ENCODE measurements at regions not wholly inside any gene's neighbourhood (a gene's known extent, or its start where the extent isn't known, plus 50 kb on each side); places are given as distances from the start of the nearest gene placed in this dataset.
"Not testable (repeated sequence)": the region's sequence is repeated elsewhere in the genome, so short reads cannot be mapped to it uniquely, and the experiment has no call there.

GRCh38 chr1:81179242-81179641 lies 621.5 kb upstream of the ADGRL2 start:
- H2AFZ ChIP-seq = no peak overlapping the region
- no peaks in the 10 kb centered on the region for H3K27me3 ChIP-seq (replicated peaks; ENCODE audit: insufficient read depth)
- no peak overlapping the region for H3K4me2 ChIP-seq (ENCODE audit: unreplicated experiment)
- no peaks in the 10 kb centered on the region for H3F3A ChIP-seq (ENCODE audit: insufficient read depth)
- no peaks in the 10 kb centered on the region for H4K20me1 ChIP-seq (ENCODE audit: insufficient read depth)
- DNase-seq = peak; percentile 38
- H3K9me3 ChIP-seq (ENCODE audit: low read depth) = no peaks in the 10 kb centered on the region
- no peak overlapping the region for H3K9ac ChIP-seq
- no peaks in the 10 kb centered on the region for H3K4me1 ChIP-seq (ENCODE audit: insufficient read depth)
- no peak for TF ChIP-seq EZH2 (IDR thresholded peaks at IDR 0.05; ENCODE audit: insufficient read depth, poor library complexity, severe bottlenecking)
- TF ChIP-seq EZH2phosphoT487 (IDR thresholded peaks at IDR 0.05; ENCODE audit: insufficient read depth, low read depth) = no peak
- in situ Hi-C loops (cut with MboI) = no loop called here
- no peaks in the 10 kb centered on the region for H3K9me2 ChIP-seq (ENCODE audit: insufficient read depth)
- no peaks in the 10 kb centered on the region for H3K79me2 ChIP-seq (ENCODE audit: insufficient read depth)
- H3K36me3 ChIP-seq (ENCODE audit: low read depth) = no peaks in the 10 kb centered on the region
- H3K27ac ChIP-seq = no peak overlapping the region
- WGBS, 2 experiments (ENCODE audit: low coverage in 1 of 2, low lambda C conversion rate in 2 of 2, missing lambda C conversion rate in 2 of 2) = 0 to 7% methylated on average over 1 of the region's 1 CpG
- no peak overlapping the region for H3K4me3 ChIP-seq

GRCh38 chr1:81178431-81179093 lies 622.2 kb upstream of the ADGRL2 start:
- H2AFZ ChIP-seq; H3K4me1 ChIP-seq (ENCODE audit: insufficient read depth); H3K79me2 ChIP-seq (ENCODE audit: insufficient read depth); H3K36me3 ChIP-seq (ENCODE audit: low read depth); H3K27ac ChIP-seq; in situ Hi-C loops (cut with MboI); H3K9me2 ChIP-seq (ENCODE audit: insufficient read depth); H3K9ac ChIP-seq; DNase-seq; H3K27me3 ChIP-seq (replicated peaks; ENCODE audit: insufficient read depth); H3F3A ChIP-seq (ENCODE audit: insufficient read depth); H3K4me3 ChIP-seq; H4K20me1 ChIP-seq (ENCODE audit: insufficient read depth); H3K4me2 ChIP-seq (ENCODE audit: unreplicated experiment); H3K9me3 ChIP-seq (ENCODE audit: low read depth): not testable (repeated sequence)
- WGBS, 2 experiments (ENCODE audit: low coverage in 1 of 2, low lambda C conversion rate in 2 of 2, missing lambda C conversion rate in 2 of 2) = 61 to 89% methylated on average over 10 to 19 of the region's 30 CpGs

- H3K9ac ChIP-seq = no peak overlapping the region
- no peaks in the 10 kb centered on the region for H3F3A ChIP-seq (ENCODE audit: insufficient read depth)
- H3K4me3 ChIP-seq = no peak overlapping the region
- no peaks in the 10 kb centered on the region for H3K9me3 ChIP-seq (ENCODE audit: low read depth)
- no peak overlapping the region for H3K27ac ChIP-seq
- in situ Hi-C loops (cut with MboI) = no loop called here
- no peaks in the 10 kb centered on the region for H3K27me3 ChIP-seq (replicated peaks; ENCODE audit: insufficient read depth)
- 20 to 33% methylated on average over 2 of the region's 2 CpGs for WGBS, 2 experiments (ENCODE audit: low coverage in 1 of 2, low lambda C conversion rate in 2 of 2, missing lambda C conversion rate in 2 of 2)
- no peaks in the 10 kb centered on the region for H3K79me2 ChIP-seq (ENCODE audit: insufficient read depth)
- H3K9me2 ChIP-seq (ENCODE audit: insufficient read depth) = no peaks in the 10 kb centered on the region
- no peak for TF ChIP-seq EZH2phosphoT487 (IDR thresholded peaks at IDR 0.05; ENCODE audit: insufficient read depth, low read depth)
- TF ChIP-seq EZH2 (IDR thresholded peaks at IDR 0.05; ENCODE audit: insufficient read depth, poor library complexity, severe bottlenecking) = no peak
- no peaks in the 10 kb centered on the region for H4K20me1 ChIP-seq (ENCODE audit: insufficient read depth)
- DNase-seq = peak; percentile 31
- H3K4me1 ChIP-seq (ENCODE audit: insufficient read depth) = no peaks in the 10 kb centered on the region
- no peak overlapping the region for H3K4me2 ChIP-seq (ENCODE audit: unreplicated experiment)
- no peaks in the 10 kb centered on the region for H3K36me3 ChIP-seq (ENCODE audit: low read depth)
- no peak overlapping the region for H2AFZ ChIP-seq
Observed at GRCh38 chr1:81174811-81175476, 625.8 kb upstream of the ADGRL2 start.

- H3K9me3 ChIP-seq (ENCODE audit: low read depth) = no peaks in the 10 kb centered on the region
- no peaks in the 10 kb centered on the region for H3K79me2 ChIP-seq (ENCODE audit: insufficient read depth)
- no peak overlapping the region for H3K4me2 ChIP-seq (ENCODE audit: unreplicated experiment)
- no peaks in the 10 kb centered on the region for H3F3A ChIP-seq (ENCODE audit: insufficient read depth)
- H3K27ac ChIP-seq = no peak overlapping the region
- no peak for DNase-seq
- WGBS, 2 experiments (ENCODE audit: low coverage in 1 of 2, low lambda C conversion rate in 2 of 2, missing lambda C conversion rate in 2 of 2) = 21 to 29% methylated on average over 2 of the region's 2 CpGs
- TF ChIP-seq EZH2 (IDR thresholded peaks at IDR 0.05; ENCODE audit: insufficient read depth, poor library complexity, severe bottlenecking) = no peak
- no peak for TF ChIP-seq EZH2phosphoT487 (IDR thresholded peaks at IDR 0.05; ENCODE audit: insufficient read depth, low read depth)
- in situ Hi-C loops (cut with MboI) = no loop called here
- no peaks in the 10 kb centered on the region for H4K20me1 ChIP-seq (ENCODE audit: insufficient read depth)
- no peak overlapping the region for H3K9ac ChIP-seq
- no peaks in the 10 kb centered on the region for H3K36me3 ChIP-seq (ENCODE audit: low read depth)
- no peaks in the 10 kb centered on the region for H3K4me1 ChIP-seq (ENCODE audit: insufficient read depth)
- H3K9me2 ChIP-seq (ENCODE audit: insufficient read depth) = no peaks in the 10 kb centered on the region
- no peak overlapping the region for H3K4me3 ChIP-seq
- H3K27me3 ChIP-seq (replicated peaks; ENCODE audit: insufficient read depth) = no peaks in the 10 kb centered on the region
- no peak overlapping the region for H2AFZ ChIP-seq
Observed at GRCh38 chr1:81174052-81174451, 626.7 kb upstream of the ADGRL2 start.

Measured in GM23248 (cell line).